Stimulated activated CD4-positive, alpha-beta T cell treated with anti-CD3 and anti-CD28 coated beads, Interleukin-4, amount 100 ng/mL, for 48 hours (primary cell): ENCODE measurements at regions not wholly inside any gene's neighbourhood (a gene's known extent, or its start where the extent isn't known, plus 50 kb on each side); places are given as distances from the start of the nearest gene placed in this dataset.

Source experiments
- DNase-seq, 2 donors: peaks; one replicate each; pipeline ENCODE4 v3.0.0-alpha.2; 2020; ENCODE audit warnings: low read depth in 2 of 2

DNA sequence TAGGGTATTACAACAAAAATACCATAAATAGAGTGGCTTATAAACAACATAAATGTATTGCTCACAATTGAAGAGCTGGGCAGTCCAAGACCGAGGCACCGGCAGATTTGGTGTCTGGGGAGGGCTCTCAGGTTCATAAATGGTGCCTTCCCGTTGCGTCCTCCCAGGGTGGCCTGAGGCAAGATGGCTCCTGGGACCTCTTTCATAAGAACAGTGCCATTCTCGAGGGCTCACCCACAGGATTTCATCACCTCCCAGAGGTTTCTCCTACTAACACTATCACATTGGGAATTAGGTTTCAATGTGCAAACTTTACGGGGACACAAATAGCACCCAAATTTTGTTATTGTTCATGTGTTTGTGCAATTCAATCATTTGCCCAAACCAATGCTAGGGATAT, 793.5 kb upstream of the HS6ST1 start:
- no peak for DNase-seq

DNA sequence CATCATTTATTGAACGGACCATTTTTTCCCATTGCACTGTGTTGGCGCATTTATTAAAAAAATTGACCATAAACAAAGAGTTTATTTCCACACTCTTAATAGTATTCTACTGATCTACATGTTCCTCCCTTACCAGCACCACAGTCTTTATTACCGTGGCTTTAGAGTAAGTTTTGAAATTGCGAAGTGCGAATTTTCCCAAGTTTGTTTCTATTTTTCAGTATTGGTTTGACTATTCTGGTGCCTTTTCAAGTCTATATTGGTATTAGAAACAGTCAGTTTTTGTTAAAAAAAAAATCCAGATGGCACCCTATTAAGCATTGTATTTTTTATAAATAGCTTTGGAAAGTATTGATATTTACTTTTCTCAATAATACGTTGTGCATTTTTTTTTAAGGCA, 795.1 kb upstream of the HS6ST1 start:
- DNase-seq: no peak

DNA sequence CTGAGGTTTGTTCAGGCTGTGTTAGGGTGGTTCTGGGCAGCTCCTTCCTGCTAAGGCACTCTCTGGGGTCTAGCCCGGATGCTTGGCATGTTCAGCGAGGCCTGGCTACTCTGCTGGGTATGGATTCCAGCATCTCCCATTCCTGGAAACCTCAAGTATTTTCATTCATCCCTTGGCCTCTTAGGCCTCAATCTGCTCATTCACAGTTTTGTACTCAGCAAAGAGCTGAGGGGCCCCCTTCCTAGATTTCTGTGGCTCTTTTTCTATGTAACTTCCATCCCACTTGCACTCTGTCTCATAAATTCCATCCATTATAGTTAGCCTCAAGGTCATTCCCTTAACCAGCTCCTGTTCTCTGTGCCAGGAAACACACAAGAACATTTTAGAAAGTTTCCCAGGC, 798.8 kb upstream of the HS6ST1 start:
- no peak for DNase-seq

DNA sequence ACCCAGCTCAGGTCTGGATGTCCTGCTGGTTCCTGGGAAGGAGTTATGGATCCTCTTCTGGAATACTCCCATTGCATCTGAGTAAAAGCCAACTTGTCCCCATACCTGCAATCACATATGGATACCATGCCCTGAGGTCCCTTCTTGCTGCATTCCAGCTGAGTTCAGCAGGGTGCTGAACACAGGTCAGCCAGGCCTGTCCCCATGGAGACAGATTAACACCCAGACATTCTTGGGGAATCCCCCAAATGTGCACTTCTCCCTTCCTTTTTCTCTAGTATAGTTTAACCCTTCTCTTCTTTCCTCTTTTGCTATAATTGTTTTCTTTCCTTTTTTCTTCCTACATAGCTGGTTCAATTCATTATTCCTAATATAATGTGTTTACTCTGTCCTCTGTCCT, 799.6 kb upstream of the HS6ST1 start:
- no peak for DNase-seq

DNA sequence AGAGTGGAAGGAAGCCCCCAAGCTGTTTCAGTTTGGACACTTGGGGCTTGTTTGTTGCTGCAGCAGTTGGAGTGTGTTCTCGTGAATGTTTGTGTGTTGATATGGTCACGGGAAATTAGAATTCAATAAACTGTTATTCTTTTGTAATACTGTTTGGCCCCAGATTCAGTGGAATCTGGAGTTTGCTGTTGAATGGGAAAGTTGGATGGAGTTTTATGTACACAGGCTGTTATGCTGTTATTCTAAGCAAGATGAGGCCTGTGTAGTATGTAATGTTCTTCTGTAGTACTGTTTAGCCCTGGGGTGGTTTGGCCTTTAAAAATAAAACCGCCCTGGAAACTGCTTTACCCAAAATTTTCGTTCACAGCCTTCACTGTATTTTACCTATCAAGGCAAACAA, 810.4 kb upstream of the HS6ST1 start:
- no peak for DNase-seq

DNA sequence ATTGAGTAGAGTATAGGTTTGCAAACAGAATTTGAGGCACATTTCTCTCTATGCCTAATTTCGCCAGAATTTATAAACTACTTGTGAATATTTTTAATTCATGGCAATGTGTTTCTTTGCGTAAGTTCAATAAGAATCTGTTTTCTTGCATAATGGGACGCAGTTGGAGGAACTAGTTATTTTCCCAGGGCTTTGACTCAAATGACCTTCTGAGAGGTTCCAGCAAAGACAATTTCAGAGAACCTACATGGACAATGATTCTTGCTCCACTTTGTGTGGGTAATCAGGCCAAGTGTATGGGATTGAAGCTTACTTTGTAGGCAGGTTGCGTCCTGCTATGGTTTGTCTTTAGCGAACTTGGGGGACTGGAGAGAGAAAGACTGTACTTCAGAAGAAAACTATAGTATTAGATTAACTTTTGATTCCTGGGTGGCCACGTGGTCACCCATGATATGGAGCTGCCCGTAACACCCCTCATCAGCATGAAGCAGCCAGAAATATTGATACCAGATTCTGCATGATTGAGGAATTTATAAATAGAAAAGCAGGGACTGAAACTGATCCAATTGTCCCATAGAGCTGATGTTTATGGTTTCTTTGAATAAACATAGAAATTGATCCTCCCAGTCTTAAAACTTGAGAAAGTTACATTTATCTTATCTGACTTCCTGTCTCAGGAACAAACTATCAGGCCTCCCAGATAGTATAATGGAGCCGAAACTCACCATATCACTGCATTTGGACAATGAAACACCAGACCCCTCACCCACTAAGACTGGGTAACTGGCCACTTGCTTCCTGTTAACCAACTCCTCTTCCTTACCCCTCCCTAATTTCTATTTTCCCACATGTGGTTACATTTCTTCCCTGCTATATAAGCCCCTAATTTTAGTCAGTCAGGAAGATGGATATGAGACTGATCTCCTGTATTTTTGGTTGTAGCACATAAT, 815.3 kb upstream of the HS6ST1 start:
- DNase-seq: no peak

DNA sequence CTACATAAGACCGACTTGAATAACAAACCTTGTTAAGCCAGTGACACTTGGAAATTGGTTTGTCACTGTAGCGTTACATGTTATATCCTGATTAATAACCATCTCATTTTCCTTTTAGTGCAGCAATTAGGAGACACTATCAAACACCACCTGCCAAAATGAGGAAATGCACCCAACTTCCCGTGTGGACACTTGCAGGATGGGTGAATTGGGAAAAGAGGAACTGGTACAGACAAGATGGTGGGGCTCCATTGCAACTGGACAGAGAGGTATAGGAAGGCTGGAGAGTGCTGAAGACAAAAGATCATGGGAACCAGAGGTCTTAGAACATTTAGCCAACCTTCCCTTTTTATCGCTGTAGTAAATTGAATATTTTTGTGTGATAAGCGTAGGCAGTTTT, 816.3 kb upstream of the HS6ST1 start:
- no peak for DNase-seq

DNA sequence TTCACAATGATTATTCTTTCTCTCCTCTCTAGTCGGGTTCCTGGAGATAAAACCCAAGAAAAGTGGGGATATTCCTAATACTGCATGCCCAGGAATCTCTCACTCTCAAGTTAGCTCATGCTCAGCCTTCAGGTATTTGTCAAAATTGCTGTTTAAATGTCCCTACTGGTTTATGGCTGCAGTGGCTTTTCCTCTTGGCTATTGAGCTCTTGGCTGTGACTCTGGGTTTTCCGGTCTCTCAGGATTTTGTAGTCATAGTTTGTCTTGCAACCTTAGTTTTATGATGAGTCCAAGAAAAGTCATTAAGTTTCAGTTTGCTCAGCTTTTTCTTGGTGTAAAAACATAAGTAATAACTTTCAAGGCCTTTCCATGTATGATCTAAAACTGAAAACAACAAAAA, 820.7 kb upstream of the HS6ST1 start:
- DNase-seq: no peak

DNA sequence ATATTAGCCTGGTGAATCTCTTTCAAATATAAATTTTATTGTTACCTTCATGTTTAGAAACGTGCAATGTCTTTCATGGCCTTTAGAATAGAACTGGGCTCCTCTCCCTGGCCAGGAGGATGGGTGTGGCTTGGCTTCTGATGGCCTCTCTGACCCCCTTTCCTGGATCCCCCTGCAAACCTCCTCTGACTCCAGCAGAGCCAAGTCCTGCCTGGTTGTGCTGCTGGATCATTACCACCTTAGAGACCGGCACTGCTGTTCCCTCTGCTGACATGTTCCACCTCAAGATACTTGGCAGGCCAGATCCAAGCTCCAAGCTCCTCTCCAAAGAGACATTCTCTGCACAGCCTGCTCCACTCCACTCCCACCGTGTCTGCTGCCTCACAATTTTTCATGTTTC, 823.8 kb upstream of the HS6ST1 start:
- DNase-seq: no peak

DNA sequence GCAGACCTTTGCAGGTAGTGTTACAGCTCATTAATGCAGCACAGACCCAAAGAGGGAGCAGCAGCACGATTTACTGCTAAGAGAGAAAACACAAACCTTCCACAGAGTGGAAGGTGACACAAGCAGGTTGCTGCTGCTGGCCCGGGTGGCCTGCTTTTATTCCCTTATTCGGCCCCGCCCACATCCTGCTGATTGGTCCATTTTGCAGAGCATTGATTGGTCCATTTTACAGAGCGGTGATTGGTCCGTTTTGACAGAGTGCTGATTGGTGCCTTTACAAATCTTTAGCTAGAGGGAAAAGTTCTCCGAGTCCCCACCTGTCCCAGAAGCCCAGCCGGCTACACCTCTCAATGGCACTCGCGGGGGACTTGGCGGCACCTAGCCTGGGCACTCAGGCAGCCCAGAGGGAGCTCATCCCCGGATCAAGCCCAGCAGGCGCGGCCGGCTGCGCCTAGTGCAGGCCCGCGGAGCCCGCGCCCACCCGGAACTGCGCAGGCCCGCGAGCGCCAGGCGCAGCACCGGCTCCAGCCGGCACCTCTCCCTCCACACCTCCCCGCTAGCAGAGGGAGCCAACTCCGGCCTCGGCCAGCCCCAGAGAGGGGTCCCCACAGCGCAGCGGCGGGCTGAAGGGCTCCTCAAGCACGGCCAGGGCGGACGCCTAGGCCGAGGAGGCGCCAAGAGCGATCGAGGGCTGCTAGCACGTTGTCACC, 825.6 kb upstream of the HS6ST1 start:
- no peak for DNase-seq

DNA sequence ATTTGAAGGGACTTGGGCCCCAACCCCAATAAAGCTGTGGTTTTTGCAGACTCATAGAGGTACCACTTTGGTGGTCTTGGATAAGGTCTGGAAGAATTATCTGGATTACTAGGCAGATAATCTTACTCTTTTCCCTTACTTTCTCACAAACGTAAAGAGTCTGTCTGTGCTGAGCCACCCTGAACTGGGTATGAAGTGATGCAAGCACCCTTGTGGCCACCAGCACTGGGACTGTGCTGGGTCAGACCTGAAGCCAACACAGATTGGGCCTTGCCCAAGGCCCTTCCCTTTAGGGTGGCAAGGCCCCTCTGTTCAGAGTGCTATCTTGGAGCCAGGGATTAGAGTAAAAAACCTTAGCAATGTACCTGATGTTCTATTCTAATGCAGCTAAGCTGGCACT, 827.0 kb upstream of the RAB6C start:
- DNase-seq: no peak

DNA sequence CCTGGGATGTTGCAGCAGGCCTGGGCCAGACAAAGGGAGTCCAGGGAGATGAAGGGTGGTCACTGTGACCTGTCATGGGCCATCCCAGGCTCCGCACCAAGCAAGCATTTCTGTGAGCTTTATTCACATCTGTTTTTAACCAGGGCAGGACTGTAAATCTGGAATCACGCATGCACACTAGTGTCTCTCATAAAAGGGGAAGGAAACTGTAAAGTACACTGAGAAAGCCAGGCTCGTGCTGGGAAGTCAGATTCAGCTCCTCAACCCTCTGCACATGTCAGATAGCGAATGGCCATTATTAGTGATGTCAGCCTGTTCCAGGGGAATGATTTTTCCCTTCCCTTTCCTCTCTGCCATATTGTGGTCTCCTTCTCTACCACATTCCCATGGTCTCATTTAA, 818.6 kb upstream of the RAB6C start:
- DNase-seq: no peak

DNA sequence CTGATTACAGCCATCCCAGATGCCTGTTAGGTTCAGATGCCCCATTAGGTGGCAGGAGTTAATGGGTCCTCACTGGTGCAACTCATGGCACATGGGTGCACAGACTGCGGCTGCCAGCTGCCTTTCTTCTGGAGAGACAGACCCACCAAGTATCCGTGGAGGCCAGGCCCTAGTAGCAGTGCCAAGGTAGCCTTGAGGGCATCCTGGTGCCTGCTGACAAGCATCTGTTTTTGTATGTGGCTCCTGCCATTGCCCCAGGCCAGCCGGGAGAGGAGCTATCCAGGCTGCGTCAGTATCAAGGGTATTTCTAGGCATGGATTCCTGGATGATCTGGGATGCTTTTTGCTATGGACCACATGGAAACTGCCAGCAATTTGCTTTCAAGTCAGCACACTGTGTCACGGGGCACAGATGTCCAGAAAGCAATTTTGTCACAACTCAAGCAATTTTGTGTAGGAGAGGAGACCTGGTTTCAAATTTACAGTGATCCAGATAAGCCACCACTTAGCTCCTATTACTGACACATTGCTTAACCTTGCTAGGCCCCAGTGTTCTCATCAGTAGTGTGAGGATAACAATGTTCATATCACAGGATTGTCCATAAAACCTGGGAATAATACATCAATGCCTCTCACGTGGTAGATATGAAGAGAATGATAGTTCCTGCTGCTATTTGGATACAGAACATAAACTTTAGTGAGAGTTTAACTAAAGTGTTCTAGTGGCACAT, 815.1 kb upstream of the RAB6C start:
- no peak for DNase-seq

DNA sequence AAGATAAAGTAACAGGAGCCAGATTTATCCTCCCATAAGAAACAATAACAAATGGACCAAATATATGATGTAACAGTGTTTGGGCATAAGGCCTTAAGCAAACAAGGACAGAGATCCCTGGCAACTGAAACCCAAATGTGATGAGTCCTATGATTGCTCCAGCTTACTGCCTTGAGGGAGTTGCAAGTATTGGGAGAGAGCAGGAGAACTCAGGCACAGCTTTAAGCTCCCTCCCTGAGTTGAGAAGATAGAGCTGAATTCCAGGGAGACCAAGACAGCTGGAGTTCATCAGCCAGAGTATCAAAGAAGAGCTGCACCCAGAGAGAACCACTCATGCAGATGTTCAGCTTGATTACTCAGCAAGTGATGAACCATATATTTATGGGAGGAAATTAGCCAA, 814.5 kb upstream of the RAB6C start:
- no peak for DNase-seq

DNA sequence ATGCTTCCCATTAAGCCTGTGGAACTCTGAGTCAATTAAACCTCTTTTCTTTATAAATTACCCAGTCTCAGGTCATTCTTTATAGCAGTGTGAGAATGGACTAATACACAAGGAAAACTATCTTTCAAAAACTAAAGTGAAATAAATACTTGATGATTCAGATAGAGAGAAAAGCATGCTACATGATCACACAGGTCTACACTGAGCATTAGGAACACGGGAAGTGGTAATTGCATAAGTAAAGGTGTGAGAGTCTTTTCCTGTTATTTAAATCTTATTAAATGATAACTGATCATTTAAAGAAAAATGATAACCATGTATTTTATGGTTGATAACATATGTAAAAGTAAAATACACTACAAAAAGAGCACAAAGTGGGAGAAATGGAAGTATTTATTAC, 812.0 kb upstream of the RAB6C start:
- no peak for DNase-seq

DNA sequence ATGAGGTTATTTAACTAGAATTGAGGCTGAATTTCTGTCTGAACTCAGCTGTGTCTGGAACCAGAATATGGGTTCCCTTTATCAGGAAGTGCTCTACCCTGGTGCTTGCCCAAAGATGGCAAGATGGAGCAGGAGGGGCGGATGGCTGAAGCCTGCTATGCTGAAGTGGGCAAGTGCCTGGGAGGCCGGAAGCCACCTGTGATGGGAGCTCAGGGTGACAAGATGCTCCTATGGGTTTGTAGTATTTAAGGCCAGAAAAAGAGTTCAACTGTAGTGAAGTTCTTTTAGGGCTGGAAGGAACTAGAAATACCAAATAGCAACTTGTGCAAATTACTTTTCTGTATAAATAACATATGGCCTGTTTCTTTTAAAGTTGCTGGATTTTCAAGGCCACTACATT, 808.9 kb upstream of the RAB6C start:
- DNase-seq: no peak

DNA sequence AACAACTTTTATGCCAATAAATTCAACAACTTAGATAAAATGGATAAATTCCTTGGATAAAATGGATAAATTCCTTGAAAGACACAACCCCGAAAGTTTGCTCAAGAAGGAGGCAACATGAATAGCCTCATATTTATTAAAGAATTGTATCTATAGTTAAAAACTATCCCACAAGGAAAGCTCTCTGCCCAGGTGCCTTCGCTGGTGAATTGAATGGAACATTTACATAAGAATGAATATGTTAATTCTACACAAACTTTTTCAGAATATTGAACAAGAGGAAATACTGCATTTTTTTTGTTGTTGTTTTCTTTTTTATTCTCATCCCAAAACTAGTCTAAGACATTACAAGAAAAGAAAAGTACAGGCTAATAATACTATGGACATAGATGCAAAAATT, 805.3 kb upstream of the RAB6C start:
- DNase-seq: no peak

DNA sequence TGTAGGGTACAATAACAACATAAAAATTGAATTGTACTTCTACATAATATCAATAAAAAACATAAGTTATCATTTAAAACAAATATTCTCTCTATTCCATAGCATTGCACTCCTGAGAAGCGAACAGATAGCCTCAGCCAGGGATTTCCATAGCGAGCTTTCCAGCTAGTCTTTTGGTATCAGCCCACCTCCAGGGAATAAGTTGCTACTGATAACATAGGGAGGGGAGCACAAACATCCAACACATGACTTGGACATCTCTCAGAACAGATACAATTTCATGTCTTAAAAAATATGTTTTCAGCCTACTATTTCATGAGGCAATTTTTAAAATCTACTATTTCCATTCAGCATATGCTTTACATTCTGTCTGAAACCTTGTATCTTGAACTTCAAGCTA, 804.4 kb upstream of the RAB6C start:
- DNase-seq: no peak

DNA sequence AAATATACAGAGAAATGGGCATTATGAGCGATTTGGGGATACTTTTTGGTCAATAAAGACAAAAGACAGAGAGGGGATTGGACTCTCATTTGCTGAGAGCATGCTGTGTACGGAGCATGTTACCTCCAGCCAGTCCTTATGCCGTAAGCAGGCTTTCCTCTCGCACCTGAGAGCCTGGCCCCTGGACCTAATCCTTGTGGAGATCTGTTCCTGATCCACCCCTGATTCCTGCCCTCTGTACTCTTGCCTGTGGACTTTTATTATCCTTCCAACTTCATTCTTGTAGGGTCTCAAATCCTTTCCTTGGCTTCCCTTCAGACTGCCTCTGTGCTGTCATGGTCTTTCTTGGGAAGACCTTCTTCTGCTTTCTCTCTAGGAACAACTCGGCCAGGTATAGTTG, 803.1 kb upstream of the RAB6C start:
- no peak for DNase-seq

DNA sequence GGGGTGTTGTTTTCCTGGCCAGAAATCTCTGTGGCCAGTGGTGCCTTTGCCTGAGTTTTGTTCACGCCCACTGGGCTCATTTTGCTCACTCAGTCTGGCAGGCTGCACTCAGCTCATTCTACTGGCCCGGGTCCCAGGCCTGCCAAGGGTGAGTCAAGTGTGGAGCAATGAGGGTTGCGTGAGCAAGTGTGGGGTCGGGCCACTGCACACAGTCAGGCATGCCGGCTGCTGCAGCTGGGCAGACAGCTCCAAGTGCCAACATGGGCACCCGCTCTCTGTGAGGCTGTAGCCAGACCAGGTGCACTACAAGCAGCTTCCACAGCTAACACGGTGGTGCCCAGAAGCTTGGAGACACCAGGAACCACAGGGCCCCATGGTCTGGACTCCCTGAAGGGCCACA, 801.1 kb upstream of the RAB6C start:
- no peak for DNase-seq

DNA sequence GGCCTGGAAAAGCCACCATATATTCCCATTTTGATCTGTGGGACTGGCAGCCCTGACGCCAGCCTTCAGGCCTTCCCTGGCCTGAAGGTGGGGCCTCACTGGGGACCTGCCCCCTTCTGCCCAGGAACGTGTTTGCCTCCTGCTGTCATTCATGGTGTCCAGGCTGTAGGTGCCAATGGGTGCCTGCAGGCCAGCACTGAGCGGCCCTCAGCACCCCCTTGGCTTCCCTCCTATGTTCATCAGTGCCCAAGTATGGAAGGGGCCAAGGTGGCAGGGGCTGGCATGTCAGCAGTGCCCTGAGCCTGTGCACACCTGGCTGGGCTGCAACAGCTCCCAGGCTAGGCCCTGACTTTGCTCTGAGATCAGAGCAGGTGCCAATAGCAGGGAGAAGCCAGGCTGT, 800.3 kb upstream of the RAB6C start:
- no peak for DNase-seq

DNA sequence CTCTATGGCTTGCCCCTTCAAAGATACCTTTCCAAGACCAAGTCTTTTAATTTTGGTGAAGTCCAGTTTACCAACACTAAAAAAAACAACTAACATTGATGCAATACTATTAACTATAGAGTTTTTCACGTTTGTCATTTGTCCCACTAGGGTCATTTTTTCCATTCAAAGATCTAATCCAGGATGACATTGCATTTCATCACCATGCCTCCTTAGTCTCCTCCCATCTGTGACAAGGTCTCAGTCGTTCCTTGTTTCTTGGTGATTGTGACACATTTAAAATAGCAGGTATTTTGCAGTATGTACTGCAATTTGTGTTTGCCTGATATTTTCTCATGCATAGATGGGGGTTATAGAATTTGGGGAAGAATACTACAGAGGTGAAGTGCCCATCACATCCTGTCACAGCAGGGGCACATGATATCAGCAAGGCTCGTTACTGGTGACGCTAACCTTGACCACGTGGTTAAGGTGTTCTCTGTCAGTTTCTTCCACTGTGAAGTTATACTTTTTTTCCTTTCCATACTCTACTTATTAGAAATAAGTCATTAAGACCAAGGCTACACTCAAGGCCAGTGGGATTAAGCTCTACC, 799.2 kb upstream of the RAB6C start:
- DNase-seq: no peak
